Common myeloid progenitor, CD34-positive (primary cell): ENCODE measurements at regions not wholly inside any gene's neighbourhood (a gene's known extent, or its start where the extent isn't known, plus 50 kb on each side); places are given as distances from the start of the nearest gene placed in this dataset.

Experiments
- CTCF ChIA-PET: fragments of 350-600 bp; sonication (Branson Sonifier 250); formaldehyde crosslinking; loops from one replicate; lab custom pipeline; 2021; ENCODE audit warnings: antibody characterized with exemption; lab: Charles Lee
- POLR2A ChIA-PET: fragments of 350-600 bp; sonication (Branson Sonifier 250); formaldehyde crosslinking; loops from one replicate; lab custom pipeline; 2021; ENCODE audit warnings: antibody characterized with exemption; lab: Charles Lee
- DNase-seq, 3 donors: peaks; one replicate each; pipeline versions ENCODE4 v3.0.0 to v3.0.0-alpha.2; 2013
- H3K27ac ChIP-seq, 2 experiments: 1 replicate in 1 of 2; 2 replicates in 1 of 2; pipeline ENCODE4 v1.7.0; 2013; ENCODE audit warnings: inconsistent platforms in 2 of 2, low read length in 2 of 2, mild to moderate bottlenecking in 2 of 2, low read depth in 1 of 2, moderate library complexity in 1 of 2; ENCODE audit not compliant: severe bottlenecking in 2 of 2, insufficient read depth in 1 of 2, poor library complexity in 1 of 2
- H3K27me3 ChIP-seq, 5 experiments: replicated peaks in 2 of 5; 1 replicate in 3 of 5; 2 replicates in 2 of 5; pipeline versions ENCODE4 v1.6.1 to v1.7.0; 2013; ENCODE audit warnings: low read length in 4 of 5, mild to moderate bottlenecking in 2 of 5, moderate library complexity in 2 of 5, inconsistent platforms in 1 of 5; ENCODE audit not compliant: insufficient read depth in 5 of 5, control insufficient read depth in 4 of 5
- H3K36me3 ChIP-seq, 4 experiments: 1 replicate in 2 of 4; 2 replicates in 2 of 4; pipeline versions ENCODE4 v1.6.1 to v1.7.0; 2013; ENCODE audit warnings: low read length in 3 of 4, control low read depth in 1 of 4, mild to moderate bottlenecking in 1 of 4; ENCODE audit not compliant: control insufficient read depth in 4 of 4, insufficient read depth in 4 of 4
- H3K4me1 ChIP-seq, 4 experiments: 1 replicate in 3 of 4; 2 replicates in 1 of 4; pipeline versions ENCODE4 v1.6.1 to v1.7.1; 2013; ENCODE audit warnings: low read length in 3 of 4, mild to moderate bottlenecking in 3 of 4, control low read depth in 1 of 4, inconsistent platforms in 1 of 4, moderate library complexity in 1 of 4; ENCODE audit not compliant: control insufficient read depth in 4 of 4, insufficient read depth in 4 of 4; ENCODE audit errors: control extremely low read depth in 1 of 4
- H3K4me3 ChIP-seq, 7 experiments: 1 replicate in 4 of 7; 2 replicates in 3 of 7; pipeline versions ENCODE4 v1.5.1 to v1.7.0; 2013; ENCODE audit warnings: mild to moderate bottlenecking in 7 of 7, low read length in 6 of 7, moderate library complexity in 6 of 7, inconsistent platforms in 2 of 7, low read depth in 2 of 7, control low read depth in 1 of 7; ENCODE audit not compliant: insufficient read depth in 4 of 7, control insufficient read depth in 1 of 7; ENCODE audit errors: extremely low read depth in 1 of 7
- H3K9me3 ChIP-seq, 5 experiments: 1 replicate in 4 of 5; 2 replicates in 1 of 5; pipeline versions ENCODE4 v1.6.1 to v1.7.1; 2013; ENCODE audit warnings: low read length in 4 of 5, mild to moderate bottlenecking in 2 of 5, inconsistent platforms in 1 of 5, low read depth in 1 of 5, moderate library complexity in 1 of 5; ENCODE audit not compliant: control insufficient read depth in 4 of 5, insufficient read depth in 2 of 5; ENCODE audit errors: control extremely low read depth in 1 of 5
- WGBS: methylation state at CpG from one replicate; pipeline ENCODE4 v1.1.5; 2013; ENCODE audit not compliant: insufficient coverage; 5-methylcytosine and 5-hydroxymethylcytosine counted together

GRCh38 chr1:34303218-34303617, 126.5 kb downstream of the C1orf94 start:
- DNase-seq = no peak
- Histone ChIP-seq H3K27me3 (peaks cover 0 to 3% (median 0%) of the 10 kb centered on the region in 5 experiments), H3K9me3 (peaks cover 0 to 10% (median 4%) of the 10 kb centered on the region in 5 experiments), H3K4me3 (no peak overlapping the region), H3K4me1 (no peaks in the 10 kb centered on the region), H3K27ac (no peak overlapping the region), H3K36me3 (no peaks in the 10 kb centered on the region)
- CTCF ChIA-PET = no interaction called here
- POLR2A ChIA-PET = no interaction called here

GRCh38 chr1:34306568-34306967, 129.9 kb downstream of the C1orf94 start:
- no peak for DNase-seq
- H3K27ac ChIP-seq = no peak overlapping the region
- CTCF ChIA-PET = no interaction called here
- peaks cover 0 to 15% (median 4%) of the 10 kb centered on the region in 5 experiments for H3K9me3 ChIP-seq
- 85% methylated on average over 2 of the region's 2 CpGs for WGBS
- no peaks in the 10 kb centered on the region for H3K4me1 ChIP-seq
- no peaks in the 10 kb centered on the region for H3K36me3 ChIP-seq
- peaks cover 0 to 3% (median 0%) of the 10 kb centered on the region in 5 experiments for H3K27me3 ChIP-seq
- POLR2A ChIA-PET = no interaction called here
- no peak overlapping the region for H3K4me3 ChIP-seq

DNA sequence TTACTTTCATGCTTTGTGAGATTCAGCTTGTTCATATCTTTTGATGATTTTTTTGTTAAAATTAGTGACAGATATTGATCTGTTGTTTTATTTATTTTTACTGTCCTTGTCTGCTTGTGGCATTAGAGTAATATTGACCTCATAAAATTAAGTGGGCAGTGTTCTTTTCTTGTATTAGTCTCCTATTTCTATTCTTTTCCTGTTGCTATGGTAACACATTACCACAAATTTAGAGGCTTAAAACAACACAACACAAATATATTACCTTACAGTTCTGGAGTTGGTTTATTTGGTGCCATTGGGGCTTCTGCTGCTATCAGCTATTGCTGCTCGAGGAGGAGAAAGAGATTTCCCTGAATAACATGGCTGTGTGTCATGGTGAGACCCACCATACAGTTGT, 135.7 kb downstream of the C1orf94 start:
- WGBS = 80% methylated on average over 1 of the region's 1 CpG
- ChIA-PET POLR2A (no interaction called here), CTCF (no interaction called here)
- Histone ChIP-seq H3K4me1 (no peaks in the 10 kb centered on the region), H3K27me3 (no peaks in the 10 kb centered on the region), H3K27ac (no peak overlapping the region), H3K36me3 (no peaks in the 10 kb centered on the region), H3K9me3 (peaks cover 1 to 17% (median 6%) of the 10 kb centered on the region in 5 experiments), H3K4me3 (no peak overlapping the region)
- DNase-seq = no peak

DNA sequence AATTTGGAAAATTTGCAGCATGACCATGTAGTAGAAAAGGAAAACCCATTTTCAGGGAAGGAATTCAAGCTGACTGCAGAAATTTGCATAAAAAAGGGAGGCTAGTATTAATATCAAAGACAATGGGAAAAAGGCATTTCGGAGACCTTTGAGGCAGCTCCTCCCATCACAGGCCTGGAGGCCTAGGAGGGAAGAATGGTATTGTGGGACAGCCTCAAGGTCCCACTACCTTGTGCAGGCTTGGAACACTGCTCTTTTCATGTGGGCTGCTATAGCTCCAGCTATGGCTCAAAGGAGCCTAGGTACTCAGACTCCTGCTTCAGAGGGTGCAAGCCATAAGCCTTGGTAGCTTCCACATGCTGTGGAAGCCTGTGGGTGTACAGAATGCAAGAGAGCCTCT, 139.3 kb downstream of the C1orf94 start:
- WGBS = 83% methylated on average over 1 of the region's 1 CpG
- CTCF ChIA-PET = no interaction called here
- POLR2A ChIA-PET = no interaction called here
- H3K4me1 ChIP-seq = no peaks in the 10 kb centered on the region
- no peak overlapping the region for H3K27ac ChIP-seq
- H3K36me3 ChIP-seq = no peaks in the 10 kb centered on the region
- no peak for DNase-seq
- no peak overlapping the region for H3K4me3 ChIP-seq
- no peaks in the 10 kb centered on the region for H3K27me3 ChIP-seq
- peaks cover 1 to 14% (median 6%) of the 10 kb centered on the region in 5 experiments for H3K9me3 ChIP-seq

- Histone ChIP-seq H3K36me3 (no peaks in the 10 kb centered on the region), H3K27ac (no peak overlapping the region), H3K4me3 (no peak overlapping the region), H3K9me3 (peaks cover 0 to 12% (median 6%) of the 10 kb centered on the region in 5 experiments), H3K27me3 (no peaks in the 10 kb centered on the region), H3K4me1 (no peaks in the 10 kb centered on the region)
- POLR2A ChIA-PET = no interaction called here
- DNase-seq = no peak
- CTCF ChIA-PET = no interaction called here
These were observed 140.1 kb downstream of the C1orf94 start for GRCh38 chr1:34316773-34317172.

DNA sequence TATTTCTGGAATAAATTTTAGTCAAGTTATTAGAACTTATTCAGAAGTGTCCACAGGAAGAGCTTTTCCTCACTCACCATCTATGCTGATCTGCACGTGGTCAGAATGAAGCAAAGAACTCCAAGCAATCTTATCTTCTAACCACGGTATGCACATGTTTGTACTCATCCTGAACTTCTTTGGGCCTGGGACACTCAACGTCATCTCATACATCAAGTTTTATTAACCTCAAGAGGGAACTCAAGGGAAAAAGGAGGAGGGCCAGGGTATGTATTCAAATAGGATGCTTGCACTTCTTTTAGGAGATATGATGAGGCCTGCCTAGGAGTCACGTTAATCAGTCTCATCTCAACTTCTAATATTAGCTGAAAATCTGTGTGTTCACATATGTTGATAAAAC, 142.5 kb downstream of the C1orf94 start:
- CTCF ChIA-PET = no interaction called here
- Histone ChIP-seq H3K36me3 (no peaks in the 10 kb centered on the region), H3K27me3 (no peaks in the 10 kb centered on the region), H3K4me1 (no peaks in the 10 kb centered on the region), H3K9me3 (peaks cover 0 to 12% (median 6%) of the 10 kb centered on the region in 5 experiments), H3K4me3 (no peak overlapping the region), H3K27ac (no peak overlapping the region)
- 80% methylated on average over 1 of the region's 4 CpGs for WGBS
- POLR2A ChIA-PET = no interaction called here
- DNase-seq = no peak

GRCh38 chr1:34320053-34320669, 143.5 kb downstream of the C1orf94 start:
- CTCF ChIA-PET = no interaction called here
- DNase-seq = no peak
- H3K9me3 ChIP-seq = peaks cover 0 to 12% (median 6%) of the 10 kb centered on the region in 5 experiments
- 100% methylated on average over 1 of the region's 1 CpG for WGBS
- no peak overlapping the region for H3K4me3 ChIP-seq
- no peak overlapping the region for H3K27ac ChIP-seq
- peaks cover 0 to 2% (median 0%) of the 10 kb centered on the region in 5 experiments for H3K27me3 ChIP-seq
- no peaks in the 10 kb centered on the region for H3K36me3 ChIP-seq
- no peaks in the 10 kb centered on the region for H3K4me1 ChIP-seq
- POLR2A ChIA-PET = no interaction called here
